ENCODE measurements at regions not wholly inside any gene's neighbourhood (a gene's known extent, or its start where the extent isn't known, plus 50 kb on each side); places are given as distances from the start of the nearest gene placed in this dataset.

DNA sequence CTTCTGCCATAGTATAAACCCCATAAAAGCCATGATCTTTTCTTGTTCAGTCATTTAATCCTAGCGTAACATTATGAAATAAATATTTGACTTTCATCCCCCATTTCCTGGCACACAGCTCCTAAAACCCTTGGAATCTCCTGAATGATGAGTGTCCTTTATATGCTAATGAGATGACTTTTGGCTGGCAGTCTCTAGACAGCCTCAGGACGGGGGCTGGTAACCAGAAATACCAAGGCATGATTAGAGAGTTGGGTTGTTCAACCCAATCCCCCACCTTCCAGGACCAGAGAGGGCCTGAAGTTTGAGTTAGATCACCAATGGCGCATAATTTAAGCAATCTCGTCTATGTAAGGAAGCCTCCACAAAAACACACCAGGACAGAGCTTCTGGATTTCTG lies 1246.1 kb upstream of the TENM4 start:
- Histone ChIP-seq H3K27me3 (ENCODE audit: low read depth) (no peaks in the 10 kb centered on the region), H3K36me3 (replicated peaks) (no peaks in the 10 kb centered on the region), H3K9me3 (no peaks in the 10 kb centered on the region), H3K4me3 (no peak overlapping the region), H3K4me1 (no peaks in the 10 kb centered on the region)
- in situ Hi-C loops (cut with MboI; ENCODE audit: low sequenced_read_pairs) = no loop called here
- no peak for DNase-seq (ENCODE audit: low spot score in 2 of 2)

GRCh38 chr11:80673566-80673965 lies 1232.7 kb upstream of the TENM4 start:
- Histone ChIP-seq H3K4me1 (no peaks in the 10 kb centered on the region), H3K36me3 (replicated peaks) (no peaks in the 10 kb centered on the region), H3K4me3 (no peak overlapping the region), H3K27me3 (ENCODE audit: low read depth) (no peaks in the 10 kb centered on the region), H3K9me3 (no peaks in the 10 kb centered on the region)
- in situ Hi-C loops (cut with MboI; ENCODE audit: low sequenced_read_pairs) = no loop called here
- DNase-seq (ENCODE audit: low spot score in 2 of 2) = no peak

DNA sequence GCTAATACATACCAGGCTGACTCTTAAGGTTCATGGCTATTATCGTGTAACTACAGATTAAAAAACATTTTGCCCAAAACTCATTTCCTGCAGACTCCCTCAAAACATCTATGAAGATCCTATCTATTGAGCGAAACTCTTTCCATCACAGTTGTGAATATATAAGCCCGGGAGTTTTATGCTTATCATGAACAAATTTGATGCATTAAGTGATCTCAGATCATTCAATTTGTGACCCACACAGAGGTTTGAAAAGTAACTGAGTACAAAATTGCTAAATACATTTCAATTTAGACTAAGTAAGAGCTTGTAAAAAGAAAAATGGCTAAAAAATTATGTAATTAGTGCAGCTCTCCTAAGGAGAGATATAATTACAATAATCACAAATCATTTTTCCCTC lies 1228.8 kb upstream of the TENM4 start:
- no peaks in the 10 kb centered on the region for H3K4me1 ChIP-seq
- in situ Hi-C loops (cut with MboI; ENCODE audit: low sequenced_read_pairs) = no loop called here
- H3K36me3 ChIP-seq (replicated peaks) = no peaks in the 10 kb centered on the region
- no peak overlapping the region for H3K4me3 ChIP-seq
- DNase-seq (ENCODE audit: low spot score in 2 of 2) = no peak
- peaks cover 2% of the 10 kb centered on the region for H3K27me3 ChIP-seq (ENCODE audit: low read depth)
- no peaks in the 10 kb centered on the region for H3K9me3 ChIP-seq

- Histone ChIP-seq H3K27me3 (ENCODE audit: low read depth) (peaks cover 2% of the 10 kb centered on the region), H3K36me3 (replicated peaks) (no peaks in the 10 kb centered on the region), H3K4me1 (no peaks in the 10 kb centered on the region), H3K4me3 (no peak overlapping the region), H3K9me3 (no peaks in the 10 kb centered on the region)
- in situ Hi-C loops (cut with MboI; ENCODE audit: low sequenced_read_pairs) = no loop called here
- DNase-seq (ENCODE audit: low spot score in 2 of 2) = no peak
Measured at GRCh38 chr11:80668039-80668438, 1227.2 kb upstream of the TENM4 start.

DNA sequence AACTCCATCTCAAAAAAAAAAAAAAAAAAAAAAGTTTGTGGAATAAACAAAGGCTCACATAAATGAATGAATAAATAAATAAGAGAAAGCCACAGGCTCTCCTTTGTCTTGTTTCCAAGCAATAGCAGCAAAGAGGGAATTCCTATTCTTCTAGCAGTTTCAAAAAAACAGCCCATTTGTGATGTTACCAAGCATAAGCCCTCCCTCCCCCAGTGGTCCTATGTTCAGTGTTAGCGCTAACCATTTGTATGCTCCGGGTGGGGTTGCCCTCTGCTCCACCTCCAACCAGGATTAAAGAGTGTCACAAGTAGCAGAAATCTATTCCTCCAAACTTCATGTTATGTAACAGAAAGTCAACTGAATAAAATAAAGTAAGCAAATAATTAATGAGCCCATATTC lies 1215.0 kb upstream of the TENM4 start:
- in situ Hi-C loops (cut with MboI; ENCODE audit: low sequenced_read_pairs) = no loop called here
- peaks cover 5% of the 10 kb centered on the region for H3K4me1 ChIP-seq
- no peak overlapping the region for H3K4me3 ChIP-seq
- no peak for DNase-seq (ENCODE audit: low spot score in 2 of 2)
- H3K27me3 ChIP-seq (ENCODE audit: low read depth) = no peaks in the 10 kb centered on the region
- H3K9me3 ChIP-seq = no peaks in the 10 kb centered on the region
- H3K36me3 ChIP-seq (replicated peaks) = no peaks in the 10 kb centered on the region

GRCh38 chr11:80650966-80651365 lies 1210.1 kb upstream of the TENM4 start:
- H3K9me3 ChIP-seq = no peaks in the 10 kb centered on the region
- peaks cover 20% of the 10 kb centered on the region for H3K4me1 ChIP-seq
- no peak overlapping the region for H3K4me3 ChIP-seq
- H3K36me3 ChIP-seq (replicated peaks) = no peaks in the 10 kb centered on the region
- DNase-seq (ENCODE audit: low spot score in 2 of 2) = peak; percentile 60 to 81
- no peaks in the 10 kb centered on the region for H3K27me3 ChIP-seq (ENCODE audit: low read depth)
- in situ Hi-C loops (cut with MboI; ENCODE audit: low sequenced_read_pairs) = no loop called here

DNA sequence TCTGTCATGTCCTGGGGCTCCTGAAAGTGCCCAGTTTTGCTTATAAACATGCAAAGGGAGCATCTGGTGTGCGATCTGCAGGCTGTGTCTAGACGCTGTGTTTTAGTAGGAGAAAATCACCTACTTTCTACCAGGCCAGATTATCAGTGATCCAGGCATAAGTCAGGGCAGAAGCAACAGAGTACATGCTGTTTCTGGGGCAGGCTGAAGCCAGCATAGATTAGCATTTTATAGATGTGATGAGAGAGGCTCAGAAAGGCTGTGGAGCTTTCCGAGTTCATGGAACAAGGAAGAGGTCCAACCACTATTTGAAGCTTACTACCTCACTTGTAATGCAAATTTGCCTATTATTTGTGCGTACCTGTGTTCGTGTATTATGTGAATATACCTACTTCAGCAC lies 1208.4 kb upstream of the TENM4 start:
- in situ Hi-C loops (cut with MboI; ENCODE audit: low sequenced_read_pairs) = no loop called here
- no peaks in the 10 kb centered on the region for H3K36me3 ChIP-seq (replicated peaks)
- no peaks in the 10 kb centered on the region for H3K27me3 ChIP-seq (ENCODE audit: low read depth)
- peaks cover 20% of the 10 kb centered on the region for H3K4me1 ChIP-seq
- DNase-seq (ENCODE audit: low spot score in 2 of 2) = peak; percentile 41 to 56
- no peaks in the 10 kb centered on the region for H3K9me3 ChIP-seq
- no peak overlapping the region for H3K4me3 ChIP-seq

DNA sequence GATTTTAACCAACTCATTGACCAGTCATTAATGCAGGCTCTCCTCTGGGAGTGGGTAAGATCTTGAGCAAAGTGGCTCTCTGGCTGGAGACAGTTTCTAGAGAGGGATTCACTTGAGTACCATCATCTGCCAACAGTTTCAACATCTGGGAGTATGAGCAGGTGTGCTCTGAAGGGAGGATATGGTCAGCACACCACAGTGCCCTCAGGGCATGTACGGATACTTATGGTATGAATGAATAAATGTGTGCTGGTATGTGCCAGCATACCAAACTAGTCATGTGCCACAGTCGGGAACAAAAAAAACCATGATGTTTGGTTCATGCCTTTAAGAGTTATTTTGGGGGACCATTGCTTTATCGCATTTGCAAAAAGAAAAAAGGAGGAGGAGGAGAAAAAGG lies 1197.5 kb upstream of the TENM4 start:
- peak in 1 of 2 experiments; percentile 14 for DNase-seq (ENCODE audit: low spot score in 2 of 2)
- Histone ChIP-seq H3K36me3 (replicated peaks) (no peaks in the 10 kb centered on the region), H3K4me1 (peaks cover 12% of the 10 kb centered on the region), H3K27me3 (ENCODE audit: low read depth) (no peaks in the 10 kb centered on the region), H3K9me3 (no peaks in the 10 kb centered on the region), H3K4me3 (no peak overlapping the region)
- in situ Hi-C loops (cut with MboI; ENCODE audit: low sequenced_read_pairs) = no loop called here

GRCh38 chr11:80637571-80637970 lies 1196.7 kb upstream of the TENM4 start:
- Histone ChIP-seq H3K9me3 (no peaks in the 10 kb centered on the region), H3K4me3 (no peak overlapping the region), H3K27me3 (ENCODE audit: low read depth) (no peaks in the 10 kb centered on the region), H3K36me3 (replicated peaks) (no peaks in the 10 kb centered on the region), H3K4me1 (peaks cover 12% of the 10 kb centered on the region)
- DNase-seq (ENCODE audit: low spot score in 2 of 2) = no peak
- in situ Hi-C loops (cut with MboI; ENCODE audit: low sequenced_read_pairs) = no loop called here

- peak in 1 of 2 experiments; percentile 91 for DNase-seq (ENCODE audit: low spot score in 2 of 2)
- peaks cover 15% of the 10 kb centered on the region for H3K4me1 ChIP-seq
- no peak overlapping the region for H3K4me3 ChIP-seq
- H3K9me3 ChIP-seq = no peaks in the 10 kb centered on the region
- in situ Hi-C loops (cut with MboI; ENCODE audit: low sequenced_read_pairs) = no loop called here
- H3K36me3 ChIP-seq (replicated peaks) = no peaks in the 10 kb centered on the region
- no peaks in the 10 kb centered on the region for H3K27me3 ChIP-seq (ENCODE audit: low read depth)
Measured at GRCh38 chr11:80636999-80637398, 1196.2 kb upstream of the TENM4 start.

DNA sequence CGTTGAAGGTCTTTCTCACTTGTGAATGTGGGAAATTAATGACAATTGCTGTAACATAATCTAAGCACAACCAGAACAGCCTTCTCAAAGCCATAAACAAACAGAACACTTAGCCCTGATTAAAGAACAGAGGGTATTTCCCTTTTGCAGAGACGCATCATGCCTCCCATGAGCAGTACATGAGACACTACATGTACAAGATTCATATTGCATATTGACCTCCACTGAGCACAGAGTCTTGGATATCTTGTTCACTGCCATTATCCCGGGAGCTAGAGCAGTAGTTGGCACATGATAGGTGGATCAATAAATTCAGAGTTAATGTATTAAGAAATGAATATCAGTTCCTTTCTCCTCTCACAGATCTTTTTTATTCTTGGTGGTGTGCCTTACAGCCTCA lies 1194.3 kb upstream of the TENM4 start:
- no peak for DNase-seq (ENCODE audit: low spot score in 2 of 2)
- H3K9me3 ChIP-seq = no peaks in the 10 kb centered on the region
- H3K4me1 ChIP-seq = peaks cover 32% of the 10 kb centered on the region
- in situ Hi-C loops (cut with MboI; ENCODE audit: low sequenced_read_pairs) = no loop called here
- H3K4me3 ChIP-seq = no peak overlapping the region
- no peaks in the 10 kb centered on the region for H3K36me3 ChIP-seq (replicated peaks)
- no peaks in the 10 kb centered on the region for H3K27me3 ChIP-seq (ENCODE audit: low read depth)

- Histone ChIP-seq H3K9me3 (no peaks in the 10 kb centered on the region), H3K27me3 (ENCODE audit: low read depth) (no peaks in the 10 kb centered on the region), H3K36me3 (replicated peaks) (no peaks in the 10 kb centered on the region), H3K4me1 (peaks cover 32% of the 10 kb centered on the region), H3K4me3 (no peak overlapping the region)
- in situ Hi-C loops (cut with MboI; ENCODE audit: low sequenced_read_pairs) = no loop called here
- no peak for DNase-seq (ENCODE audit: low spot score in 2 of 2)
Measured at GRCh38 chr11:80632691-80633090, 1191.9 kb upstream of the TENM4 start.

DNA sequence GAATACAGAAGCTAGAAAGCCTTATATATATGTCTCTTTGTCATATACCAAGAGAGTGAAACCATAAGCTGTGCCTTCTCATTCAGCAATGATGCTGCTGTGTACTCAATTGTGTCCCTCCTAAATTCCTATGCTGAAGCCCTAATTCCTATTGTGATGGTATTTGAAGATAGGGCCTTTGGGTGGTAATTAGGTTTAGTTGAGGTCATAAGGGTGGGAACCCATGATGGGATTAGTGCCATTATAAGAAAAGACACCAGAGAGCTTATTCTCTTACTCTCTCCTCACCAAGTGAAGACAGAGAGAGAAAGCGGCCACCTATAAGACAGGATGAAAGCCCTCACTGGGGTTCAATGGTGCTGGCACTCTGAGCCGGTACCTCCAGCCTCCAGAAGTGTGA lies 1191.3 kb upstream of the TENM4 start:
- Histone ChIP-seq H3K36me3 (replicated peaks) (no peaks in the 10 kb centered on the region), H3K9me3 (no peaks in the 10 kb centered on the region), H3K4me3 (no peak overlapping the region), H3K27me3 (ENCODE audit: low read depth) (no peaks in the 10 kb centered on the region), H3K4me1 (peaks cover 28% of the 10 kb centered on the region)
- DNase-seq (ENCODE audit: low spot score in 2 of 2) = peak; percentile 13 to 75
- in situ Hi-C loops (cut with MboI; ENCODE audit: low sequenced_read_pairs) = no loop called here

GRCh38 chr11:80629466-80629865 lies 1188.6 kb upstream of the TENM4 start:
- in situ Hi-C loops (cut with MboI; ENCODE audit: low sequenced_read_pairs) = no loop called here
- H3K36me3 ChIP-seq (replicated peaks) = no peaks in the 10 kb centered on the region
- no peak overlapping the region for H3K4me3 ChIP-seq
- no peaks in the 10 kb centered on the region for H3K27me3 ChIP-seq (ENCODE audit: low read depth)
- peaks cover 20% of the 10 kb centered on the region for H3K4me1 ChIP-seq
- H3K9me3 ChIP-seq = no peaks in the 10 kb centered on the region
- no peak for DNase-seq (ENCODE audit: low spot score in 2 of 2)

GRCh38 chr11:80627364-80627763 lies 1186.5 kb upstream of the TENM4 start:
- H3K36me3 ChIP-seq (replicated peaks) = no peaks in the 10 kb centered on the region
- in situ Hi-C loops (cut with MboI; ENCODE audit: low sequenced_read_pairs) = no loop called here
- DNase-seq (ENCODE audit: low spot score in 2 of 2) = no peak
- no peak overlapping the region for H3K4me3 ChIP-seq
- no peaks in the 10 kb centered on the region for H3K27me3 ChIP-seq (ENCODE audit: low read depth)
- H3K4me1 ChIP-seq = peaks cover 19% of the 10 kb centered on the region
- no peaks in the 10 kb centered on the region for H3K9me3 ChIP-seq

Data from HAP-1 (cell line).